ENCODE measurements at regions not wholly inside any gene's neighbourhood (a gene's known extent, or its start where the extent isn't known, plus 50 kb on each side); places are given as distances from the start of the nearest gene placed in this dataset.
"Not testable (repeated sequence)": the region's sequence is repeated elsewhere in the genome, so short reads cannot be mapped to it uniquely, and the experiment has no call there.

DNA sequence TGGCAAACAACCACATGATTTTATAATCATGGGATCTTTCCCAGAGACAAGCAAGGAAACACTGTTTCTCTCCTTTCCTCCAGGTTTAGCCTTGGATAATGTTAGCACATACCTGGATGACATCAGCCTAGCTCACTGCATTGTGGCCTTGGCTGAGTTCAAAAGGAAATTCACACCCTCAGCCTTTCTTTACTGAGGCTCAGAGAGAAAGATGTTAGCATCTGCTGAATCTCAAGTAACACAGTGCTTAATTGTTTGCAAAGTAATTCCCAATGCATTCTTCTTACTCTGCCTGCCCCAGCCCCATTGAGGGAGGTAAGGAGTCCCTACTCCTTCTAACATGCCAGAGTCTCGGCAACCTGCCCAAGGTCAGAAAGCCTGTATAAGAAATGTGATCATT, 432.2 kb upstream of the LMCD1 start:
- no peaks in the 10 kb centered on the region for H3K4me1 ChIP-seq

GRCh38 chr3:8070011-8070410, 431.6 kb upstream of the LMCD1 start:
- Histone ChIP-seq H3K4me3 (ENCODE audit: low read depth, low read length) (no peak overlapping the region), H3K4me1 (no peaks in the 10 kb centered on the region), H3K36me3 (no peaks in the 10 kb centered on the region), H3K9me3 (no peaks in the 10 kb centered on the region), H3K27me3 (no peaks in the 10 kb centered on the region)
- TF ChIP-seq, protein P1, sequence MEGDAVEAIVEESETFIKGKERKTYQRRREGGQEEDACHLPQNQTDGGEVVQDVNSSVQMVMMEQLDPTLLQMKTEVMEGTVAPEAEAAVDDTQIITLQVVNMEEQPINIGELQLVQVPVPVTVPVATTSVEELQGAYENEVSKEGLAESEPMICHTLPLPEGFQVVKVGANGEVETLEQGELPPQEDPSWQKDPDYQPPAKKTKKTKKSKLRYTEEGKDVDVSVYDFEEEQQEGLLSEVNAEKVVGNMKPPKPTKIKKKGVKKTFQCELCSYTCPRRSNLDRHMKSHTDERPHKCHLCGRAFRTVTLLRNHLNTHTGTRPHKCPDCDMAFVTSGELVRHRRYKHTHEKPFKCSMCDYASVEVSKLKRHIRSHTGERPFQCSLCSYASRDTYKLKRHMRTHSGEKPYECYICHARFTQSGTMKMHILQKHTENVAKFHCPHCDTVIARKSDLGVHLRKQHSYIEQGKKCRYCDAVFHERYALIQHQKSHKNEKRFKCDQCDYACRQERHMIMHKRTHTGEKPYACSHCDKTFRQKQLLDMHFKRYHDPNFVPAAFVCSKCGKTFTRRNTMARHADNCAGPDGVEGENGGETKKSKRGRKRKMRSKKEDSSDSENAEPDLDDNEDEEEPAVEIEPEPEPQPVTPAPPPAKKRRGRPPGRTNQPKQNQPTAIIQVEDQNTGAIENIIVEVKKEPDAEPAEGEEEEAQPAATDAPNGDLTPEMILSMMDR (IDR thresholded peaks at IDR 0.05; ENCODE audit: low read depth, low read length), result no peak
- no peak for DNase-seq

More for the DNA sequence above, 432.2 kb upstream of the LMCD1 start:
- Histone ChIP-seq H3K36me3 (no peaks in the 10 kb centered on the region), H3K9me3 (no peaks in the 10 kb centered on the region), H3K27me3 (no peaks in the 10 kb centered on the region), H3K4me3 (ENCODE audit: low read depth, low read length) (no peak overlapping the region)
- TF ChIP-seq, protein P1 (IDR thresholded peaks at IDR 0.05; ENCODE audit: low read depth, low read length), result no peak
- DNase-seq, result no peak

DNA sequence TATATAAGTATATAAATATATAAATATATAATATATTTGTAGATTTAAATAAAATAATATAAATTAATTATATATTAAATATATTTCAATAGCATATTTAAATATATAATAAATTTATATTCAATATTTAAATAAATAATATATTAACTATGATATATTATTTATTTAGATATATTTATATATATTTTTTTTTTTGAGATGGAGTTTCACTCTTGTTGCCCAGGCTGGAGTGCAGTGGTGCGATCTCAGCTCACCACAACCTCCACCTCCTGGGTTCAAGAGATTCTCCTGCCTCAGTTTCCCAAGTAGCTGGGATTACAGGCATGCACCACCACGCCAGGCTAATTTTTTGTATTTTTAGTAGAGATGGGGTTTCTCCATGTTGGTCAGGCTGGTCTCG, 426.9 kb upstream of the LMCD1 start:
- not testable (repeated sequence) for H3K27me3 ChIP-seq, H3K4me1 ChIP-seq, DNase-seq

GRCh38 chr3:8077126-8077525, 424.5 kb upstream of the LMCD1 start:
- TF ChIP-seq, protein P1 (IDR thresholded peaks at IDR 0.05; ENCODE audit: low read depth, low read length), result no peak
- Histone ChIP-seq H3K4me3 (ENCODE audit: low read depth, low read length) (no peak overlapping the region), H3K9me3 (no peaks in the 10 kb centered on the region), H3K27me3 (no peaks in the 10 kb centered on the region), H3K4me1 (no peaks in the 10 kb centered on the region), H3K36me3 (no peaks in the 10 kb centered on the region)
- no peak for DNase-seq

More for the DNA sequence above, 426.9 kb upstream of the LMCD1 start:
- not testable (repeated sequence) for H3K4me3 ChIP-seq (ENCODE audit: low read depth, low read length); H3K36me3 ChIP-seq; H3K9me3 ChIP-seq

DNA sequence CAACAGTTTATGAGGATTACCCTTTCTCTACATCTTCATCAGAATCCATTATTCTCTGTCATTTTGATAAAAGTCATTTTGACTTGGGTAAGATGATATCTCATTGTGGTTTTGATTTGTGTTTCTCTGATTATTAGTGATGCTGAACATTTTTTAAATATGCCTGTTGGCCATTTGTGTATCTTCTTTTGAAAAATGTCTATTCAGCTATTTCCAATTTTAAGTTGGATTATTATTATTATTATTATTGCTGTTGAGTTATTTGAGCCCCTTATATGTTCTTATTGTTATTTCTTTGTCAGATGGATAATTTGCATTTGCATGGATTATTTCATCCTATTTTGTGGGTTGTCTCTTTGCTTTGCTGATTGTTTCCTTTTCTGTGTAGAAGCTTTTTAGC, 421.2 kb upstream of the LMCD1 start:
- H3K36me3 ChIP-seq, result no peaks in the 10 kb centered on the region
- H3K4me1 ChIP-seq, result no peaks in the 10 kb centered on the region
- TF ChIP-seq, protein P1 (IDR thresholded peaks at IDR 0.05; ENCODE audit: low read depth, low read length), result no peak
- DNase-seq, result no peak
- H3K27me3 ChIP-seq, result no peaks in the 10 kb centered on the region
- H3K4me3 ChIP-seq (ENCODE audit: low read depth, low read length), result no peak overlapping the region
- no peaks in the 10 kb centered on the region for H3K9me3 ChIP-seq

DNA sequence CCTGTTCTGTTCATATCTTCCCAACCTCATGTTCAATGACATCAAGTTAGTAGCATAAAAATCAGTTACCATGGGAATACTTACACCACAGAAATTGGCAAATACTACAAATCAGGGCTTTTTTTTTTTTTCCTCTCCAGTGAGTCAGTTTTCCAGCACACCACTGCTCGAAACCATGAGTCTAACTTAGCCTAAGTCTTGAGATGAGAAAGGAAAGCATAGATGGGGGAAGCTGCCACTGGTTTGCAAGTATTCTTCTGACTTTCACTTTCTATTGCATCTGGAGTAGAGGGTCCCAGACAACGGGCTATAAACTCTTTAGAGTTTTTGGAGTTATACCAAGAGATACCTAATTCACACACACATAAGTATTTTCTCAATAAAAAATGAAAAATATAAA, 416.1 kb upstream of the LMCD1 start:
- Histone ChIP-seq H3K9me3 (no peaks in the 10 kb centered on the region), H3K36me3 (no peaks in the 10 kb centered on the region), H3K4me1 (no peaks in the 10 kb centered on the region), H3K4me3 (ENCODE audit: low read depth, low read length) (no peak overlapping the region), H3K27me3 (no peaks in the 10 kb centered on the region)
- TF ChIP-seq, protein P1 (IDR thresholded peaks at IDR 0.05; ENCODE audit: low read depth, low read length), result no peak
- DNase-seq, result no peak

DNA sequence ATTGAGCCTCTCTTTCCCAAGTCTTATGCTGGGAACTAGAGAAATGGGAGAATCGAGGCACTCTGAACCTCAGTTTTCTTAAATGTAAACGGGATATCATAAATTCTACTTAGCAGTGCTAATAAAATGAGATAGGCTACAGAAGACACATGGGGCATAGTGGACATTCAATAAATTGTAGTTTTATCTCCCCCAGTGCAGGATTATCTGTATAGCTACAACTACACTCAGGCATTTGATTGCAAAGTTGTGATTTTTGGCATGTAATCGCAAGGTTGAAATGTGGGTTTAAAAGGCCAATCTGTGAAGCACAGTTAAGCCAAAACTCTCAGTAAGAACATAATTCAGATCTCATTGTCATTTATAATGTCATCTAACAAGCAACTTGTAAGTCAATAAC, 413.7 kb upstream of the LMCD1 start:
- Histone ChIP-seq H3K9me3 (no peaks in the 10 kb centered on the region), H3K4me1 (no peaks in the 10 kb centered on the region), H3K27me3 (no peaks in the 10 kb centered on the region), H3K36me3 (no peaks in the 10 kb centered on the region), H3K4me3 (ENCODE audit: low read depth, low read length) (no peak overlapping the region)
- TF ChIP-seq, protein P1 (IDR thresholded peaks at IDR 0.05; ENCODE audit: low read depth, low read length), result no peak
- no peak for DNase-seq
